IPS DF 6.9 (cell line): ENCODE measurements at regions not wholly inside any gene's neighbourhood (a gene's known extent, or its start where the extent isn't known, plus 50 kb on each side); places are given as distances from the start of the nearest gene placed in this dataset.

Experiments used
- DNase-seq: peaks from one replicate; pipeline ENCODE4 v3.0.0-alpha.2; 2013; ENCODE audit warnings: low read depth, low spot score
- H3K27ac ChIP-seq: one replicate; pipeline ENCODE4 v1.5.1; 2013; ENCODE audit warnings: low read length, control low read depth
- H3K27me3 ChIP-seq: 2 replicates; pipeline ENCODE4 v1.6.1; 2013; ENCODE audit warnings: mild to moderate bottlenecking, low read length; ENCODE audit not compliant: control insufficient read depth, insufficient read depth
- H3K36me3 ChIP-seq: 2 replicates; pipeline ENCODE4 v1.6.1; 2013; ENCODE audit warnings: low read length; ENCODE audit not compliant: control insufficient read depth, insufficient read depth
- H3K4me1 ChIP-seq: 2 replicates; pipeline ENCODE4 v1.6.1; 2013; ENCODE audit warnings: low read length; ENCODE audit not compliant: control insufficient read depth, insufficient read depth
- H3K4me3 ChIP-seq: 2 replicates; pipeline ENCODE4 v1.5.1; 2013; ENCODE audit warnings: mild to moderate bottlenecking, low read length
- H3K9me3 ChIP-seq: 2 replicates; pipeline ENCODE4 v1.6.1; 2013; ENCODE audit warnings: low read length, inconsistent platforms; ENCODE audit not compliant: control insufficient read depth, insufficient read depth
- WGBS: extraction: QIAGEN DNeasy Blood & Tissue Kit; methylation state at CpG from one replicate; pipeline ENCODE4 v1.1.7; 2013; ENCODE audit warnings: mixed read lengths, missing lambda C conversion rate; ENCODE audit not compliant: insufficient read length, insufficient coverage; 5-methylcytosine and 5-hydroxymethylcytosine counted together

- Histone ChIP-seq H3K4me3 (no peak overlapping the region), H3K9me3 (no peaks in the 10 kb centered on the region), H3K36me3 (no peaks in the 10 kb centered on the region), H3K27me3 (no peaks in the 10 kb centered on the region), H3K4me1 (no peaks in the 10 kb centered on the region), H3K27ac (no peak overlapping the region)
- DNase-seq = no peak
- WGBS = no CpG with 5 or more reads among the region's 1 CpG
Observed at GRCh38 chr4:138405934-138406567, 163.9 kb upstream of the SLC7A11 start.

- Histone ChIP-seq H3K4me3 (no peak overlapping the region), H3K4me1 (no peaks in the 10 kb centered on the region), H3K27ac (no peak overlapping the region), H3K27me3 (no peaks in the 10 kb centered on the region), H3K9me3 (no peaks in the 10 kb centered on the region), H3K36me3 (no peaks in the 10 kb centered on the region)
- DNase-seq = no peak
Observed at GRCh38 chr4:138405466-138405891, 163.3 kb upstream of the SLC7A11 start.

- Histone ChIP-seq H3K4me1 (no peaks in the 10 kb centered on the region), H3K9me3 (no peaks in the 10 kb centered on the region), H3K4me3 (no peak overlapping the region), H3K27ac (no peak overlapping the region), H3K27me3 (no peaks in the 10 kb centered on the region), H3K36me3 (no peaks in the 10 kb centered on the region)
- no CpG with 5 or more reads among the region's 1 CpG for WGBS
- no peak for DNase-seq
Observed at GRCh38 chr4:138404801-138405200, 162.7 kb upstream of the SLC7A11 start.

- no peak overlapping the region for H3K27ac ChIP-seq
Observed at GRCh38 chr4:138404251-138404650, 162.1 kb upstream of the SLC7A11 start.

GRCh38 chr4:138401334-138401733 is 159.2 kb upstream of the SLC7A11 start:
- H3K9me3 ChIP-seq = no peaks in the 10 kb centered on the region
- H3K27me3 ChIP-seq = no peaks in the 10 kb centered on the region
- no CpG with 5 or more reads among the region's 3 CpGs for WGBS
- H3K27ac ChIP-seq = no peak overlapping the region
- DNase-seq = no peak
- no peaks in the 10 kb centered on the region for H3K4me1 ChIP-seq
- no peak overlapping the region for H3K4me3 ChIP-seq
- H3K36me3 ChIP-seq = no peaks in the 10 kb centered on the region

More at GRCh38 chr4:138404251-138404650, 162.1 kb upstream of the SLC7A11 start:
- H3K4me3 ChIP-seq = no peak overlapping the region
- no peaks in the 10 kb centered on the region for H3K4me1 ChIP-seq
- DNase-seq = no peak
- no peaks in the 10 kb centered on the region for H3K27me3 ChIP-seq
- no peaks in the 10 kb centered on the region for H3K9me3 ChIP-seq
- no peaks in the 10 kb centered on the region for H3K36me3 ChIP-seq

- WGBS = no CpG with 5 or more reads among the region's 4 CpGs
- DNase-seq = no peak
Observed at GRCh38 chr4:138400543-138400942, 158.4 kb upstream of the SLC7A11 start.

GRCh38 chr4:138400066-138400465 is 157.9 kb upstream of the SLC7A11 start:
- no peak for DNase-seq
- Histone ChIP-seq H3K4me1 (no peaks in the 10 kb centered on the region), H3K4me3 (no peak overlapping the region)

More at GRCh38 chr4:138400543-138400942, 158.4 kb upstream of the SLC7A11 start:
- Histone ChIP-seq H3K27me3 (no peaks in the 10 kb centered on the region), H3K4me1 (no peaks in the 10 kb centered on the region), H3K4me3 (no peak overlapping the region), H3K27ac (no peak overlapping the region), H3K9me3 (no peaks in the 10 kb centered on the region), H3K36me3 (no peaks in the 10 kb centered on the region)

GRCh38 chr4:138399081-138399480 is 156.9 kb upstream of the SLC7A11 start:
- Histone ChIP-seq H3K4me1 (no peaks in the 10 kb centered on the region), H3K4me3 (no peak overlapping the region)

More at GRCh38 chr4:138400066-138400465, 157.9 kb upstream of the SLC7A11 start:
- Histone ChIP-seq H3K27me3 (no peaks in the 10 kb centered on the region), H3K9me3 (no peaks in the 10 kb centered on the region), H3K27ac (no peak overlapping the region), H3K36me3 (no peaks in the 10 kb centered on the region)

GRCh38 chr4:138398322-138398721 is 156.2 kb upstream of the SLC7A11 start:
- DNase-seq = peak; percentile 75
- H3K9me3 ChIP-seq = no peaks in the 10 kb centered on the region
- H3K4me1 ChIP-seq = no peaks in the 10 kb centered on the region
- no peak overlapping the region for H3K4me3 ChIP-seq
- no peak overlapping the region for H3K27ac ChIP-seq
- no peaks in the 10 kb centered on the region for H3K36me3 ChIP-seq
- no peaks in the 10 kb centered on the region for H3K27me3 ChIP-seq

More at GRCh38 chr4:138399081-138399480, 156.9 kb upstream of the SLC7A11 start:
- Histone ChIP-seq H3K9me3 (no peaks in the 10 kb centered on the region), H3K27ac (no peak overlapping the region), H3K27me3 (no peaks in the 10 kb centered on the region), H3K36me3 (no peaks in the 10 kb centered on the region)
- DNase-seq = no peak

- no peaks in the 10 kb centered on the region for H3K27me3 ChIP-seq
- no peak for DNase-seq
- no peak overlapping the region for H3K27ac ChIP-seq
- H3K4me1 ChIP-seq = no peaks in the 10 kb centered on the region
- no peak overlapping the region for H3K4me3 ChIP-seq
- H3K36me3 ChIP-seq = no peaks in the 10 kb centered on the region
- H3K9me3 ChIP-seq = no peaks in the 10 kb centered on the region
- WGBS = no CpG with 5 or more reads among the region's 2 CpGs
Observed at GRCh38 chr4:138393886-138394610, 151.9 kb upstream of the SLC7A11 start.

GRCh38 chr4:138392751-138393308 is 150.7 kb upstream of the SLC7A11 start:
- Histone ChIP-seq H3K4me3 (no peak overlapping the region), H3K9me3 (no peaks in the 10 kb centered on the region), H3K27ac (no peak overlapping the region), H3K36me3 (no peaks in the 10 kb centered on the region), H3K27me3 (no peaks in the 10 kb centered on the region), H3K4me1 (no peaks in the 10 kb centered on the region)
- no peak for DNase-seq
- WGBS = no CpG with 5 or more reads among the region's 4 CpGs
